HFFc6 (cell line): ENCODE measurements at regions not wholly inside any gene's neighbourhood (a gene's known extent, or its start where the extent isn't known, plus 50 kb on each side); places are given as distances from the start of the nearest gene placed in this dataset.

Experiments used
- DNase-seq: peaks from one replicate; pipeline ENCODE4 v3.0.0-alpha.2; 2018
- H3K27ac Mint-ChIP-seq: 2 replicates; pipeline ENCODE4 v1.8.0; 2020; ENCODE audit warnings: mild to moderate bottlenecking, mixed read lengths
- H3K27me3 Mint-ChIP-seq: 2 replicates; pipeline ENCODE4 v1.8.0; 2021; ENCODE audit warnings: mild to moderate bottlenecking, moderate library complexity, mixed read lengths; ENCODE audit not compliant: insufficient read depth
- H3K36me3 Mint-ChIP-seq: 2 replicates; pipeline ENCODE4 v1.8.0; 2021; ENCODE audit warnings: low read depth, mixed read lengths
- H3K4me1 Mint-ChIP-seq: 2 replicates; pipeline ENCODE4 v1.8.0; 2020; ENCODE audit warnings: low read depth, mixed read lengths
- H3K4me3 Mint-ChIP-seq: 2 replicates; pipeline ENCODE4 v1.8.0; 2020; ENCODE audit warnings: mild to moderate bottlenecking, moderate library complexity, mixed read lengths
- H3K9me3 Mint-ChIP-seq: 2 replicates; pipeline ENCODE4 v1.8.0; 2020; ENCODE audit warnings: mild to moderate bottlenecking, mixed read lengths
- CTCF ChIP-seq: fragments of 200-600 bp; sonication (generic); IDR thresholded peaks from 2 replicates; pipeline ENCODE4 v1.5.0; 2021; ENCODE audit warnings: antibody characterized with exemption, mild to moderate bottlenecking

- no peak overlapping the region for H3K4me3 Mint-ChIP-seq
- peaks cover 4% of the 10 kb centered on the region; the same call in 1 of the 2 replicates for H3K9me3 Mint-ChIP-seq
- peaks cover 2% of the 10 kb centered on the region for H3K27me3 Mint-ChIP-seq
- no peak for TF ChIP-seq CTCF
- no peak overlapping the region for H3K27ac Mint-ChIP-seq
- H3K36me3 Mint-ChIP-seq, result peaks cover 6% of the 10 kb centered on the region
- DNase-seq, result no peak
- peaks cover 19% of the 10 kb centered on the region for H3K4me1 Mint-ChIP-seq
These were observed 341.6 kb downstream of the QKI start for GRCh38 chr6:163756079-163756478.

- no peak overlapping the region for H3K4me3 Mint-ChIP-seq
- peaks cover 6% of the 10 kb centered on the region for H3K36me3 Mint-ChIP-seq
- TF ChIP-seq CTCF, result no peak
- peaks cover 2% of the 10 kb centered on the region for H3K27me3 Mint-ChIP-seq
- H3K4me1 Mint-ChIP-seq, result peaks cover 10% of the 10 kb centered on the region
- H3K27ac Mint-ChIP-seq, result no peak overlapping the region
- H3K9me3 Mint-ChIP-seq, result peaks cover 4% of the 10 kb centered on the region; the same call in 1 of the 2 replicates
- no peak for DNase-seq
These were observed 340.3 kb downstream of the QKI start for GRCh38 chr6:163754866-163755265.

GRCh38 chr6:163753430-163753829 lies 338.9 kb downstream of the QKI start:
- H3K27ac Mint-ChIP-seq, result no peak overlapping the region
- no peaks in the 10 kb centered on the region for H3K4me1 Mint-ChIP-seq
- no peak for TF ChIP-seq CTCF
- DNase-seq, result no peak
- H3K36me3 Mint-ChIP-seq, result peaks cover 6% of the 10 kb centered on the region
- peaks cover 2% of the 10 kb centered on the region for H3K27me3 Mint-ChIP-seq
- no peak overlapping the region for H3K4me3 Mint-ChIP-seq
- H3K9me3 Mint-ChIP-seq, result peaks cover 4% of the 10 kb centered on the region; the same call in 1 of the 2 replicates

DNA sequence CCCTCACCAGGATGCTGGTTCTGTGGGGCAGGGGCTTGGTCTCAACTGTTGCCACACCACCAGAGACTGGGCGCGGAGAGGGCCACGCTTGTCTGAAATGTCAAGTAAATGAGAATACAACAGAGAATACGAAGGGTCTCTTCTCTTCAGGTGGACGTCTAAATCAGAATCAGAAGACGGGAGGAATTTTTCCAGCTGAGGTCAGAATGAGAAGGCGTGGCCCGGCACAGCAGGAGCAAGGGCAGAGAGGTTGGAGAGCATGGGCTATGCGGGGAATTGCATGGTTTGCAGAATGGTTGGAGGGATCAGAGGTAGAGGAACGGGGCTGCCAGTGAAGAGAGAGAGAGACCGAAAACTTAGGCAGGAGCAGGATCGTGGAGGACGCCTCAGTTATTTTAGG lies 337.9 kb downstream of the QKI start:
- TF ChIP-seq CTCF, result no peak
- H3K9me3 Mint-ChIP-seq, result peaks cover 4% of the 10 kb centered on the region; the same call in 1 of the 2 replicates
- no peak for DNase-seq
- peaks cover 6% of the 10 kb centered on the region for H3K36me3 Mint-ChIP-seq
- H3K4me1 Mint-ChIP-seq, result no peaks in the 10 kb centered on the region
- peaks cover 4% of the 10 kb centered on the region; the same call in 1 of the 2 replicates for H3K27me3 Mint-ChIP-seq
- H3K27ac Mint-ChIP-seq, result no peak overlapping the region
- no peak overlapping the region for H3K4me3 Mint-ChIP-seq

GRCh38 chr6:163751032-163751525 lies 336.6 kb downstream of the QKI start:
- H3K9me3 Mint-ChIP-seq, result peaks cover 4% of the 10 kb centered on the region; the same call in 1 of the 2 replicates
- DNase-seq, result no peak
- H3K4me3 Mint-ChIP-seq, result no peak overlapping the region
- no peak overlapping the region for H3K27ac Mint-ChIP-seq
- no peak for TF ChIP-seq CTCF
- peaks cover 2% of the 10 kb centered on the region for H3K4me1 Mint-ChIP-seq
- H3K36me3 Mint-ChIP-seq, result peaks cover 6% of the 10 kb centered on the region
- peaks cover 4% of the 10 kb centered on the region; the same call in 1 of the 2 replicates for H3K27me3 Mint-ChIP-seq
